ENCODE measurements at regions not wholly inside any gene's neighbourhood (a gene's known extent, or its start where the extent isn't known, plus 50 kb on each side); places are given as distances from the start of the nearest gene placed in this dataset.

DNA sequence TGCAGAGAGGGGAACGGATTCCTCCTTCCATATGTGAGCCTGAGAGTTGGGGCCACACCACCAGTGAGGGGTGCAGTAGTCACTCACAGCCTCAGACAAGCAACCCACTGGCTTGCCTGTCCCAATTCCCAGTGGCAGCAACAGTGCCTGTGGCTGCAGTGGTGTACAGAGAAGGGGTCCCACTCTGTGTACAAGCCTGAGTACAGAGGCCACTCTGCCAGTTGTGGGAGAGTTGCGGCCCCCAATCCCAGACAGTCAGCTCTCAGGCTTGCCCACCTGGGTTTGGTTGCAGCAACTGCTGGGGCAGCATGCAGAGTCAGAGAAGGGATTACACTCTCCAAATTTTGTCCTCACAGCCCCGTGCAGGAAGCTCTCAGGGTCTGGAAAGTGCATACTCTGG is 133.2 kb upstream of the RFX3 start (continued):
- no peak for TF ChIP-seq ZBTB8A (CRISPR knock-in tag; IDR thresholded peaks at IDR 0.05; ENCODE audit: borderline replicate concordance, low read depth)
- no peak for TF ChIP-seq GTF3A (CRISPR knock-in tag; conservative IDR thresholded peaks at IDR 0.05)
- TF ChIP-seq, protein P1, sequence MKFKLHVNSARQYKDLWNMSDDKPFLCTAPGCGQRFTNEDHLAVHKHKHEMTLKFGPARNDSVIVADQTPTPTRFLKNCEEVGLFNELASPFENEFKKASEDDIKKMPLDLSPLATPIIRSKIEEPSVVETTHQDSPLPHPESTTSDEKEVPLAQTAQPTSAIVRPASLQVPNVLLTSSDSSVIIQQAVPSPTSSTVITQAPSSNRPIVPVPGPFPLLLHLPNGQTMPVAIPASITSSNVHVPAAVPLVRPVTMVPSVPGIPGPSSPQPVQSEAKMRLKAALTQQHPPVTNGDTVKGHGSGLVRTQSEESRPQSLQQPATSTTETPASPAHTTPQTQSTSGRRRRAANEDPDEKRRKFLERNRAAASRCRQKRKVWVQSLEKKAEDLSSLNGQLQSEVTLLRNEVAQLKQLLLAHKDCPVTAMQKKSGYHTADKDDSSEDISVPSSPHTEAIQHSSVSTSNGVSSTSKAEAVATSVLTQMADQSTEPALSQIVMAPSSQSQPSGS (CRISPR knock-in tag; IDR thresholded peaks at IDR 0.05): no peak

DNA sequence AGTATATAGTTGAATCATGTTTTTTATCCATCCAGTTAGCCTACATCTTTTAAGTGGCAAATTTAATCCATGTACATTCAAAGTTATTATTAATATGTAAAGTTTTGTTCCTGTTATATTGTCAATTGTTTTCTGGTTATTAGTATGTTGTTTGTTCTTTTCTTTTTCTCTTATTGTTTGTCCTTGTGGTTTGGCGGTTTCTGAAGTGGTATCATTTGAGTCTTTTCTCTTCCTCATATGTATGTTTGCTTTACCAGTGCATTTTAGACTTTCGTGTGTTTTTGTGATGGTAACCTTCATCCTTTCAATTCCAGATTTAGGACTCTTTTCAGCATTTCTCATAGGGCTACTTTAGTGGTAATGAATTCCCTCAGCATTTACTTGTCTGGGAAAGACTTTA is 130.4 kb upstream of the RFX3 start:
- 1% methylated on average over 2 of the region's 2 CpGs for WGBS (ENCODE audit: low lambda C conversion rate)
- TF ChIP-seq SP5 (CRISPR knock-in tag; IDR thresholded peaks at IDR 0.05; ENCODE audit: borderline replicate concordance, low read depth): no peak
- no peak for TF ChIP-seq RNF2 (conservative IDR thresholded peaks at IDR 0.05; ENCODE audit: low read depth)
- TF ChIP-seq XBP1 (CRISPR knock-in tag; IDR thresholded peaks at IDR 0.05): no peak
- TF ChIP-seq, protein P2, sequence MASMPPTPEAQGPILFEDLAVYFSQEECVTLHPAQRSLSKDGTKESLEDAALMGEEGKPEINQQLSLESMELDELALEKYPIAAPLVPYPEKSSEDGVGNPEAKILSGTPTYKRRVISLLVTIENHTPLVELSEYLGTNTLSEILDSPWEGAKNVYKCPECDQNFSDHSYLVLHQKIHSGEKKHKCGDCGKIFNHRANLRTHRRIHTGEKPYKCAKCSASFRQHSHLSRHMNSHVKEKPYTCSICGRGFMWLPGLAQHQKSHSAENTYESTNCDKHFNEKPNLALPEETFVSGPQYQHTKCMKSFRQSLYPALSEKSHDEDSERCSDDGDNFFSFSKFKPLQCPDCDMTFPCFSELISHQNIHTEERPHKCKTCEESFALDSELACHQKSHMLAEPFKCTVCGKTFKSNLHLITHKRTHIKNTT (CRISPR knock-in tag; IDR thresholded peaks at IDR 0.05): no peak
- TF ChIP-seq ZFP41 (CRISPR knock-in tag; IDR thresholded peaks at IDR 0.05; ENCODE audit: borderline replicate concordance): no peak
- no peak for TF ChIP-seq ZNF12 (CRISPR knock-in tag; IDR thresholded peaks at IDR 0.05)
- TF ChIP-seq, protein P3, sequence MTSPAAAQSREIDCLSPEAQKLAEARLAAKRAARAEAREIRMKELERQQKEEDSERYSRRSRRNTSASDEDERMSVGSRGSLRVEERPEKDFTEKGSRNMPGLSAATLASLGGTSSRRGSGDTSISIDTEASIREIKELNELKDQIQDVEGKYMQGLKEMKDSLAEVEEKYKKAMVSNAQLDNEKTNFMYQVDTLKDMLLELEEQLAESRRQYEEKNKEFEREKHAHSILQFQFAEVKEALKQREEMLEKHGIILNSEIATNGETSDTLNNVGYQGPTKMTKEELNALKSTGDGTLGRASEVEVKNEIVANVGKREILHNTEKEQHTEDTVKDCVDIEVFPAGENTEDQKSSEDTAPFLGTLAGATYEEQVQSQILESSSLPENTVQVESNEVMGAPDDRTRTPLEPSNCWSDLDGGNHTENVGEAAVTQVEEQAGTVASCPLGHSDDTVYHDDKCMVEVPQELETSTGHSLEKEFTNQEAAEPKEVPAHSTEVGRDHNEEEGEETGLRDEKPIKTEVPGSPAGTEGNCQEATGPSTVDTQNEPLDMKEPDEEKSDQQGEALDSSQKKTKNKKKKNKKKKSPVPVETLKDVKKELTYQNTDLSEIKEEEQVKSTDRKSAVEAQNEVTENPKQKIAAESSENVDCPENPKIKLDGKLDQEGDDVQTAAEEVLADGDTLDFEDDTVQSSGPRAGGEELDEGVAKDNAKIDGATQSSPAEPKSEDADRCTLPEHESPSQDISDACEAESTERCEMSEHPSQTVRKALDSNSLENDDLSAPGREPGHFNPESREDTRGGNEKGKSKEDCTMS (CRISPR knock-in tag; conservative IDR thresholded peaks at IDR 0.05): no peak
- TF ChIP-seq, protein P4, sequence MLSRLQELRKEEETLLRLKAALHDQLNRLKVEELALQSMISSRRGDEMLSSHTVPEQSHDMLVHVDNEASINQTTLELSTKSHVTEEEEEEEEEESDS (CRISPR knock-in tag; IDR thresholded peaks at IDR 0.05; ENCODE audit: borderline replicate concordance): no peak
- TF ChIP-seq, protein P5, sequence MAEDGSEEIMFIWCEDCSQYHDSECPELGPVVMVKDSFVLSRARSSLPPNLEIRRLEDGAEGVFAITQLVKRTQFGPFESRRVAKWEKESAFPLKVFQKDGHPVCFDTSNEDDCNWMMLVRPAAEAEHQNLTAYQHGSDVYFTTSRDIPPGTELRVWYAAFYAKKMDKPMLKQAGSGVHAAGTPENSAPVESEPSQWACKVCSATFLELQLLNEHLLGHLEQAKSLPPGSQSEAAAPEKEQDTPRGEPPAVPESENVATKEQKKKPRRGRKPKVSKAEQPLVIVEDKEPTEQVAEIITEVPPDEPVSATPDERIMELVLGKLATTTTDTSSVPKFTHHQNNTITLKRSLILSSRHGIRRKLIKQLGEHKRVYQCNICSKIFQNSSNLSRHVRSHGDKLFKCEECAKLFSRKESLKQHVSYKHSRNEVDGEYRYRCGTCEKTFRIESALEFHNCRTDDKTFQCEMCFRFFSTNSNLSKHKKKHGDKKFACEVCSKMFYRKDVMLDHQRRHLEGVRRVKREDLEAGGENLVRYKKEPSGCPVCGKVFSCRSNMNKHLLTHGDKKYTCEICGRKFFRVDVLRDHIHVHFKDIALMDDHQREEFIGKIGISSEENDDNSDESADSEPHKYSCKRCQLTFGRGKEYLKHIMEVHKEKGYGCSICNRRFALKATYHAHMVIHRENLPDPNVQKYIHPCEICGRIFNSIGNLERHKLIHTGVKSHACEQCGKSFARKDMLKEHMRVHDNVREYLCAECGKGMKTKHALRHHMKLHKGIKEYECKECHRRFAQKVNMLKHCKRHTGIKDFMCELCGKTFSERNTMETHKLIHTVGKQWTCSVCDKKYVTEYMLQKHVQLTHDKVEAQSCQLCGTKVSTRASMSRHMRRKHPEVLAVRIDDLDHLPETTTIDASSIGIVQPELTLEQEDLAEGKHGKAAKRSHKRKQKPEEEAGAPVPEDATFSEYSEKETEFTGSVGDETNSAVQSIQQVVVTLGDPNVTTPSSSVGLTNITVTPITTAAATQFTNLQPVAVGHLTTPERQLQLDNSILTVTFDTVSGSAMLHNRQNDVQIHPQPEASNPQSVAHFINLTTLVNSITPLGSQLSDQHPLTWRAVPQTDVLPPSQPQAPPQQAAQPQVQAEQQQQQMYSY (CRISPR knock-in tag; IDR thresholded peaks at IDR 0.05): no peak
- TF ChIP-seq SNAPC2 (CRISPR knock-in tag; IDR thresholded peaks at IDR 0.05): no peak
- no peak for TF ChIP-seq ZNF850 (CRISPR knock-in tag; conservative IDR thresholded peaks at IDR 0.05)
- TF ChIP-seq ZBTB8A (CRISPR knock-in tag; IDR thresholded peaks at IDR 0.05; ENCODE audit: borderline replicate concordance, low read depth): no peak
- TF ChIP-seq ZNF24 (IDR thresholded peaks at IDR 0.05): no peak
- TF ChIP-seq ZNF30 (CRISPR knock-in tag; IDR thresholded peaks at IDR 0.05): no peak

More for the DNA sequence above, 130.4 kb upstream of the RFX3 start:
- no peak overlapping the region for H3K27ac ChIP-seq (ENCODE audit: extremely low read length, insufficient read depth, low read length)
- H3K36me3 ChIP-seq (replicated peaks in 1 of 2; ENCODE audit: control insufficient read depth in 1 of 2, insufficient read depth in 2 of 2, low read length in 2 of 2): no peaks in the 10 kb centered on the region
- ATAC-seq (no peak), DNase-seq (ENCODE audit: low spot score) (no peak), FAIRE-seq (no peak)
- in situ Hi-C loops (cut with HindIII; ENCODE audit: extremely low pct_ligation_motif_present, low pct_unique_long_range_greater_than_20kb) (no loop called here), intact Hi-C loops (cut with micrococcal nuclease; ENCODE audit: unreplicated experiment) (no loop called here)
- no peak overlapping the region for H3K9ac ChIP-seq (ENCODE audit: insufficient read depth, low read depth, low read length)
- no peaks in the 10 kb centered on the region for H3K9me3 ChIP-seq (ENCODE audit: low read length)
- no peak overlapping the region for H2AFZ ChIP-seq (ENCODE audit: low read length)
- H3K27me3 ChIP-seq (ENCODE audit: control insufficient read depth in 1 of 2, insufficient read depth in 2 of 2, low read length in 2 of 2): 0 out of 5 replicates have a peak, but pooled peaks cover 0 to 2% of the 10 kb centered on the region in 2 experiments
- H3K4me3 ChIP-seq (replicated peaks in 1 of 3; ENCODE audit: insufficient read depth in 1 of 3, low read depth in 2 of 3, low read length in 3 of 3): no peak overlapping the region
- H3K79me2 ChIP-seq (ENCODE audit: insufficient read depth, low read length): no peaks in the 10 kb centered on the region
- CTCF ChIA-PET (ENCODE audit: low intra/inter-chr PET ratio, low total read pairs): no interaction called here
- H4K20me1 ChIP-seq (ENCODE audit: insufficient read depth, low read length): no peaks in the 10 kb centered on the region
- H3K4me2 ChIP-seq (ENCODE audit: low read depth, low read length): no peak overlapping the region
- BruUV-seq (replicated peaks): no TSS peak
- POLR2A ChIA-PET: no interaction called here
- no peaks in the 10 kb centered on the region for H3K4me1 ChIP-seq (ENCODE audit: insufficient read depth, low read length)

All from HepG2 (cell line).